Mesendoderm (in vitro differentiated cells): ENCODE measurements at regions not wholly inside any gene's neighbourhood (a gene's known extent, or its start where the extent isn't known, plus 50 kb on each side); places are given as distances from the start of the nearest gene placed in this dataset.
"Not testable (repeated sequence)": the region's sequence is repeated elsewhere in the genome, so short reads cannot be mapped to it uniquely, and the experiment has no call there.

Source experiments
- DNase-seq: peaks from one replicate; pipeline ENCODE4 v3.0.0; 2013
- H2AK5ac ChIP-seq: 2 replicates; pipeline ENCODE4 v1.6.1; 2013; ENCODE audit warnings: low read length, inconsistent platforms
- H2BK120ac ChIP-seq: 2 replicates; pipeline ENCODE4 v1.6.1; 2013; ENCODE audit warnings: low read depth, mild to moderate bottlenecking, low read length, moderate library complexity, mixed read lengths
- H2BK15ac ChIP-seq: replicated peaks from 2 replicates; pipeline ENCODE4 v1.6.1; 2013; ENCODE audit warnings: low read depth, mild to moderate bottlenecking, moderate library complexity
- H2BK5ac ChIP-seq: 2 replicates; pipeline ENCODE4 v1.6.1; 2013; ENCODE audit warnings: low read length, inconsistent platforms
- H3K18ac ChIP-seq: 2 replicates; pipeline ENCODE4 v1.6.1; 2013; ENCODE audit warnings: mild to moderate bottlenecking, low read length, mixed read lengths
- H3K23ac ChIP-seq: one replicate; pipeline ENCODE4 v1.6.1; 2013; ENCODE audit warnings: low read length
- H3K27ac ChIP-seq: 2 replicates; pipeline ENCODE4 v1.5.1; 2013; ENCODE audit warnings: low read depth, mild to moderate bottlenecking, inconsistent platforms, low read length, moderate library complexity
- H3K27me3 ChIP-seq: 2 replicates; pipeline ENCODE4 v1.6.1; 2013; ENCODE audit warnings: low read length, control low read depth, mild to moderate bottlenecking, inconsistent platforms; ENCODE audit not compliant: insufficient read depth, poor library complexity
- H3K36me3 ChIP-seq: 2 replicates; pipeline ENCODE4 v1.6.1; 2013; ENCODE audit warnings: low read length, inconsistent platforms; ENCODE audit not compliant: control insufficient read depth, insufficient read depth
- H3K4ac ChIP-seq: one replicate; pipeline ENCODE4 v1.6.1; 2013; ENCODE audit warnings: low read depth, mild to moderate bottlenecking, low read length, moderate library complexity
- H3K4me1 ChIP-seq: 2 replicates; pipeline ENCODE4 v1.6.1; 2013; ENCODE audit warnings: low read depth, low read length, inconsistent platforms; ENCODE audit not compliant: control insufficient read depth
- H3K4me2 ChIP-seq: 2 replicates; pipeline ENCODE4 v1.6.1; 2013; ENCODE audit warnings: low read length
- H3K4me3 ChIP-seq: 2 replicates; pipeline ENCODE4 v1.5.1; 2013; ENCODE audit warnings: mild to moderate bottlenecking, low read length
- H3K56ac ChIP-seq: one replicate; pipeline ENCODE4 v1.6.1; 2013; ENCODE audit warnings: low read length
- H3K79me1 ChIP-seq: 2 replicates; pipeline ENCODE4 v1.6.1; 2013; ENCODE audit warnings: low read length, inconsistent platforms
- H3K79me2 ChIP-seq: 2 replicates; pipeline ENCODE4 v1.6.1; 2013; ENCODE audit warnings: mild to moderate bottlenecking, low read length; ENCODE audit not compliant: control insufficient read depth, insufficient read depth
- H3K9ac ChIP-seq: 2 replicates; pipeline ENCODE4 v1.6.1; 2013; ENCODE audit warnings: low read length, inconsistent platforms
- H4K5ac ChIP-seq: one replicate; pipeline ENCODE4 v1.6.1; 2013; ENCODE audit warnings: low read length
- H4K8ac ChIP-seq: one replicate; pipeline ENCODE4 v1.6.1; 2013; ENCODE audit warnings: low read depth, mild to moderate bottlenecking, control low read depth, low read length, moderate library complexity
- WGBS: extraction: QIAGEN DNeasy Blood & Tissue Kit; methylation state at CpG from one replicate; pipeline ENCODE4 v1.1.7; 2013; ENCODE audit warnings: low lambda C conversion rate, missing lambda C conversion rate; ENCODE audit not compliant: insufficient coverage; ENCODE audit errors: extremely low coverage; 5-methylcytosine and 5-hydroxymethylcytosine counted together

- H3K79me1 ChIP-seq, H3K27ac ChIP-seq, H2BK120ac ChIP-seq, H4K5ac ChIP-seq, H3K27me3 ChIP-seq, H2BK5ac ChIP-seq, H3K4me2 ChIP-seq, H2BK15ac ChIP-seq, H3K4ac ChIP-seq, H3K36me3 ChIP-seq, H3K4me3 ChIP-seq, H3K56ac ChIP-seq, H3K4me1 ChIP-seq, H2AK5ac ChIP-seq, DNase-seq, H3K79me2 ChIP-seq, H4K8ac ChIP-seq, H3K18ac ChIP-seq, H3K9ac ChIP-seq, H3K23ac ChIP-seq: not testable (repeated sequence)
- WGBS: no CpG with 5 or more reads among the region's 2 CpGs
These were observed 52.3 kb upstream of the SMARCAD1 start for GRCh38 chr4:94155404-94155803.

DNA sequence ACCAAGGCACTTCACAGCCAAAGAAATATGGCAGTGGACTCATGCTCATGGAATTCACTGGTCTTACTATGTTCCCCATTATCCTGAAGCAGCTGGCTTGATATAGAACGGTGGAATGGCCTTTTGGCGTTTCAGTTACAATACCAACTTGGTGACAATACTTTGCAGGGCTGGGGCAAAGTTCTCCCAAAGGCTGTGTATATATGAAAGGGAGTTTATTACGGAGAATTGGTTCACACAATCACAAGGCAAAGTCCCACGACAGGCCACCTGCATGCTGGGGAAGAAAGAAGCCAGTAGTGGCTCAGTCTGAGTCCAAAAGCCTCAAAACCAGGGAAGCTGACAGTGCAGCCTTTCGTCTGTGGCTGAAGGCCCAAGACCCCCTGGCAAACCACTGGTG lies 50.8 kb upstream of the SMARCAD1 start:
- H2BK15ac ChIP-seq: no peak overlapping the region
- H2BK120ac ChIP-seq: no peak overlapping the region
- H3K4me1 ChIP-seq: no peaks in the 10 kb centered on the region
- H3K27ac ChIP-seq: no peak overlapping the region
- H3K27me3 ChIP-seq: no peaks in the 10 kb centered on the region
- H3K79me2 ChIP-seq: no peaks in the 10 kb centered on the region
- no peak for DNase-seq
- no peak overlapping the region for H3K4ac ChIP-seq
- H3K23ac ChIP-seq: no peak overlapping the region
- no peak overlapping the region for H2AK5ac ChIP-seq
- no peak overlapping the region for H4K8ac ChIP-seq
- no peak overlapping the region for H3K4me3 ChIP-seq
- H3K79me1 ChIP-seq: no peaks in the 10 kb centered on the region
- H3K18ac ChIP-seq: no peak overlapping the region
- no peak overlapping the region for H2BK5ac ChIP-seq
- H3K4me2 ChIP-seq: no peak overlapping the region
- no CpG with 5 or more reads among the region's 5 CpGs for WGBS
- H3K36me3 ChIP-seq: no peaks in the 10 kb centered on the region
- H4K5ac ChIP-seq: no peak overlapping the region
- no peak overlapping the region for H3K56ac ChIP-seq
- no peak overlapping the region for H3K9ac ChIP-seq
